Fibroblast of the aortic adventitia (primary cell): ENCODE measurements at regions not wholly inside any gene's neighbourhood (a gene's known extent, or its start where the extent isn't known, plus 50 kb on each side); places are given as distances from the start of the nearest gene placed in this dataset.
"Not testable (repeated sequence)": the region's sequence is repeated elsewhere in the genome, so short reads cannot be mapped to it uniquely, and the experiment has no call there.

Experiments used
- DNase-seq: peaks from one replicate; pipeline ENCODE4 v3.0.0-alpha.2; 2010; ENCODE audit warnings: low read depth
- H3K4me3 ChIP-seq: 2 replicates; pipeline ENCODE4 v1.5.1; 2011; ENCODE audit warnings: low read depth, mild to moderate bottlenecking, control low read depth, low read length, moderate library complexity
- CTCF ChIP-seq: IDR thresholded peaks from 2 replicates; pipeline ENCODE4 v1.5.1; 2011; ENCODE audit warnings: mild to moderate bottlenecking, low read length, control low read depth, inconsistent platforms; ENCODE audit not compliant: insufficient read depth

- no peak overlapping the region for H3K4me3 ChIP-seq
- no peak for TF ChIP-seq CTCF
- no peak for DNase-seq
These were observed 671.9 kb downstream of the UQCRFS1 start for GRCh38 chr19:28541029-28541428.

GRCh38 chr19:28540385-28540784 lies 672.6 kb downstream of the UQCRFS1 start:
- H3K4me3 ChIP-seq, DNase-seq: not testable (repeated sequence)

- no peak overlapping the region for H3K4me3 ChIP-seq
- no peak for DNase-seq
- no peak for TF ChIP-seq CTCF
These were observed 673.2 kb downstream of the UQCRFS1 start for GRCh38 chr19:28539759-28540158.

GRCh38 chr19:28538579-28538978 lies 674.4 kb downstream of the UQCRFS1 start:
- H3K4me3 ChIP-seq, DNase-seq: not testable (repeated sequence)

- H3K4me3 ChIP-seq: no peak overlapping the region
- no peak for DNase-seq
- TF ChIP-seq CTCF: no peak
These were observed 675.1 kb downstream of the UQCRFS1 start for GRCh38 chr19:28537896-28538295.

- H3K4me3 ChIP-seq: no peak overlapping the region
- TF ChIP-seq CTCF: no peak
- no peak for DNase-seq
These were observed 675.9 kb downstream of the UQCRFS1 start for GRCh38 chr19:28537079-28537478.

- H3K4me3 ChIP-seq: no peak overlapping the region
- no peak for DNase-seq
- no peak for TF ChIP-seq CTCF
These were observed 677.6 kb downstream of the UQCRFS1 start for GRCh38 chr19:28535352-28535775.

- no peak for DNase-seq
- TF ChIP-seq CTCF: no peak
- no peak overlapping the region for H3K4me3 ChIP-seq
These were observed 678.1 kb downstream of the UQCRFS1 start for GRCh38 chr19:28534766-28535351.
